NCI-H2227 (cell line): ENCODE measurements at regions not wholly inside any gene's neighbourhood (a gene's known extent, or its start where the extent isn't known, plus 50 kb on each side); places are given as distances from the start of the nearest gene placed in this dataset.
"Not testable (repeated sequence)": the region's sequence is repeated elsewhere in the genome, so short reads cannot be mapped to it uniquely, and the experiment has no call there.

Experiments
- DNase-seq: peaks from one replicate; lab custom pipeline; 2025; ENCODE audit not compliant: unreplicated experiment; lab: John Stamatoyannopoulos, UW

- DNase-seq: no peak
Observed at GRCh38 chr13:64746845-64747244, 2483.3 kb downstream of the PCDH9 start.

- DNase-seq: no peak
Observed at GRCh38 chr13:64740493-64740892, 2489.6 kb downstream of the PCDH9 start.

- no peak for DNase-seq
Observed at GRCh38 chr13:64725492-64725891, 2504.6 kb downstream of the PCDH9 start.

- DNase-seq: no peak
Observed at GRCh38 chr13:64723724-64724123, 2506.4 kb downstream of the PCDH9 start.

- no peak for DNase-seq
Observed at GRCh38 chr13:64718116-64718515, 2512.0 kb downstream of the PCDH9 start.

GRCh38 chr13:64716936-64717335, 2513.2 kb downstream of the PCDH9 start:
- no peak for DNase-seq

- no peak for DNase-seq
Observed at GRCh38 chr13:64709079-64709478, 2521.1 kb downstream of the PCDH9 start.

GRCh38 chr13:64704121-64704649, 2526.0 kb downstream of the PCDH9 start:
- no peak for DNase-seq

- DNase-seq: no peak
Observed at GRCh38 chr13:64697226-64697625, 2532.9 kb downstream of the PCDH9 start.

- DNase-seq: no peak
Observed at GRCh38 chr13:64688893-64689677, 2541.1 kb downstream of the PCDH9 start.

- not testable (repeated sequence) for DNase-seq
Observed at GRCh38 chr13:64686536-64686935, 2543.6 kb downstream of the PCDH9 start.

GRCh38 chr13:64684685-64685431, 2545.3 kb downstream of the PCDH9 start:
- no peak for DNase-seq

GRCh38 chr13:64684108-64684507, 2546.0 kb downstream of the PCDH9 start:
- no peak for DNase-seq

GRCh38 chr13:64680739-64681138, 2549.4 kb downstream of the PCDH9 start:
- no peak for DNase-seq

GRCh38 chr13:64675255-64675892, 2554.8 kb downstream of the PCDH9 start:
- no peak for DNase-seq

- DNase-seq: no peak
Observed at GRCh38 chr13:64674126-64674525, 2556.0 kb downstream of the PCDH9 start.

- no peak for DNase-seq
Observed at GRCh38 chr13:64672751-64673150, 2557.4 kb downstream of the PCDH9 start.

GRCh38 chr13:64662887-64663593, 2567.1 kb downstream of the PCDH9 start:
- no peak for DNase-seq

- no peak for DNase-seq
Observed at GRCh38 chr13:64648293-64648692, 2581.8 kb downstream of the PCDH9 start.

- DNase-seq: no peak
Observed at GRCh38 chr13:64643066-64643465, 2587.1 kb downstream of the PCDH9 start.

GRCh38 chr13:64640002-64640401, 2590.1 kb downstream of the PCDH9 start:
- DNase-seq: no peak
